Suprapubic skin (tissue), 4 donors: ENCODE measurements at regions not wholly inside any gene's neighbourhood (a gene's known extent, or its start where the extent isn't known, plus 50 kb on each side); places are given as distances from the start of the nearest gene placed in this dataset.

Experiments used
- DNase-seq, 2 donors: peaks; one replicate each; pipeline ENCODE4 v3.0.0-alpha.2; 2019; ENCODE audit warnings: low spot score in 2 of 2
- H3K27ac ChIP-seq: fragments of 200-600 bp; sonication (generic); one replicate; pipeline ENCODE4 v1.5.1; 2019
- H3K27me3 ChIP-seq: fragments of 200-600 bp; sonication (generic); one replicate; pipeline ENCODE4 v1.5.1; 2019
- H3K36me3 ChIP-seq: fragments of 200-600 bp; sonication (generic); one replicate; pipeline ENCODE4 v1.5.1; 2019
- H3K4me1 ChIP-seq: fragments of 200-600 bp; sonication (generic); one replicate; pipeline ENCODE4 v1.5.1; 2019
- H3K4me3 ChIP-seq: fragments of 200-600 bp; sonication (generic); one replicate; pipeline ENCODE4 v1.5.1; 2019; ENCODE audit warnings: mild to moderate bottlenecking
- H3K9me3 ChIP-seq: fragments of 200-600 bp; sonication (generic); one replicate; pipeline ENCODE4 v1.5.1; 2019
- EP300 ChIP-seq: sonication (generic); formaldehyde crosslinking; IDR thresholded peaks from one replicate; pipeline ENCODE4 v1.6.1; 2017; ENCODE audit warnings: antibody characterized with exemption
- POLR2A ChIP-seq, 2 donors: fragments of 450-650 bp; IDR thresholded peaks; one replicate each; pipeline ENCODE4 v1.6.1; 2017; ENCODE audit warnings: antibody characterized with exemption in 2 of 2, mild to moderate bottlenecking in 2 of 2, moderate library complexity in 2 of 2
- POLR2AphosphoS5 ChIP-seq, 3 donors: sonication (generic); formaldehyde crosslinking; IDR thresholded peaks; one replicate each; pipeline ENCODE4 v1.6.1; 2017; ENCODE audit warnings: antibody characterized with exemption in 3 of 3
- WGBS: methylation state at CpG from one replicate; pipeline ENCODE4 v1.1.5; 2018; 5-methylcytosine and 5-hydroxymethylcytosine counted together
- TF ChIP-seq, protein P1 (sequence below), 2 donors: fragments of 200-600 bp in 1 of 2; fragments of 450-650 bp in 1 of 2; sonication (generic) in 1 of 2; IDR thresholded peaks; one replicate each; pipeline ENCODE4 v1.5.1; 2016 to 2019; ENCODE audit warnings: antibody characterized with exemption in 2 of 2, mild to moderate bottlenecking in 1 of 2, moderate library complexity in 1 of 2

DNA sequence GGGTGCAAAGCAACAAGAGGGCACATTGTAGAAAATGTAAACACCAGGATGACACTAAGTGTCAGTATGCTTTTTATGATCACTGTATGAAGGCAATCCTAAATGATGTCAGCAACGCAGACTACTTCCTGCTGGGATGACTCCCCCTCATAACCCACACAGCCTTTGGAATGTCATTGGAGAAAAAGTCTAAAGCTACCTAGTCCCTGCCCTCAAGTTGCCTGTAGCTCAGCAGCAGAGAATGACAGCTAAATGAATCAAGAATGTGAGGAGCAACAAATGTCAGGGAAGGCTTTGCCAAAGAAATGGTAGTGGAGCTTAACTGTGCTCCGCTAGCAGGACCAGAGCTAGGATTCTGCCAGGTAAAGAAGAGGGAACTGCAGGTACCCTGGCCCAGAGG, 555.6 kb downstream of the CD83 start:
- no peak overlapping the region for H3K27ac ChIP-seq
- H3K4me3 ChIP-seq, result no peak overlapping the region
- no peaks in the 10 kb centered on the region for H3K36me3 ChIP-seq
- TF ChIP-seq POLR2A (IDR thresholded peaks at IDR 0.05), result no peak
- no peak for TF ChIP-seq EP300
- TF ChIP-seq POLR2AphosphoS5 (IDR thresholded peaks at IDR 0.05), result no peak
- TF ChIP-seq, protein P1, sequence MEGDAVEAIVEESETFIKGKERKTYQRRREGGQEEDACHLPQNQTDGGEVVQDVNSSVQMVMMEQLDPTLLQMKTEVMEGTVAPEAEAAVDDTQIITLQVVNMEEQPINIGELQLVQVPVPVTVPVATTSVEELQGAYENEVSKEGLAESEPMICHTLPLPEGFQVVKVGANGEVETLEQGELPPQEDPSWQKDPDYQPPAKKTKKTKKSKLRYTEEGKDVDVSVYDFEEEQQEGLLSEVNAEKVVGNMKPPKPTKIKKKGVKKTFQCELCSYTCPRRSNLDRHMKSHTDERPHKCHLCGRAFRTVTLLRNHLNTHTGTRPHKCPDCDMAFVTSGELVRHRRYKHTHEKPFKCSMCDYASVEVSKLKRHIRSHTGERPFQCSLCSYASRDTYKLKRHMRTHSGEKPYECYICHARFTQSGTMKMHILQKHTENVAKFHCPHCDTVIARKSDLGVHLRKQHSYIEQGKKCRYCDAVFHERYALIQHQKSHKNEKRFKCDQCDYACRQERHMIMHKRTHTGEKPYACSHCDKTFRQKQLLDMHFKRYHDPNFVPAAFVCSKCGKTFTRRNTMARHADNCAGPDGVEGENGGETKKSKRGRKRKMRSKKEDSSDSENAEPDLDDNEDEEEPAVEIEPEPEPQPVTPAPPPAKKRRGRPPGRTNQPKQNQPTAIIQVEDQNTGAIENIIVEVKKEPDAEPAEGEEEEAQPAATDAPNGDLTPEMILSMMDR (IDR thresholded peaks at IDR 0.05), result no peak
- no peaks in the 10 kb centered on the region for H3K9me3 ChIP-seq
- WGBS, result 98% methylated on average over 2 of the region's 2 CpGs
- no peaks in the 10 kb centered on the region for H3K27me3 ChIP-seq
- no peak for DNase-seq
- peaks cover 6% of the 10 kb centered on the region for H3K4me1 ChIP-seq

DNA sequence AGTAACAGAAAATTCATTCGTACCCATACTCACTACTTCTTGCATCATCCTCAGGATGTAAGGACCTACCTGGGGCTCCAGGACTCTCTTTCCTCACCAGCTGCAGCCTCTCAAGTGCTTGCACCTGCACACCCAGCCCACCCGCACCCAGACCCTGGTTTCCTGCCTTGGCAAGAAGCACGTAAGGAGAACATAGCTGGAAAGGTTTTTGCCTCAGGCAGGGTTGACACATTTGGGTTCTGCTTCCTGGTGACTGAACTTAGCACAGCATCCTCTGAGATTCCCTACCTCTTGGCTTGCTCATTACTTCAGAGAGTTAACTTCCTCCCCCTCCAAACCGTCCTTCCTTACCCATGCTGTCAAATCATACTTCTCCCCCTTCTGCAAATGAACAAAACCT, 556.9 kb downstream of the CD83 start:
- Histone ChIP-seq H3K4me3 (no peak overlapping the region), H3K4me1 (peaks cover 6% of the 10 kb centered on the region), H3K27me3 (no peaks in the 10 kb centered on the region), H3K9me3 (no peaks in the 10 kb centered on the region), H3K27ac (no peak overlapping the region), H3K36me3 (no peaks in the 10 kb centered on the region)
- TF ChIP-seq POLR2A (IDR thresholded peaks at IDR 0.05) (no peak), POLR2AphosphoS5 (IDR thresholded peaks at IDR 0.05) (no peak), EP300 (no peak)
- TF ChIP-seq, protein P1 (IDR thresholded peaks at IDR 0.05), result no peak
- no peak for DNase-seq
- 86% methylated on average over 4 of the region's 4 CpGs for WGBS

DNA sequence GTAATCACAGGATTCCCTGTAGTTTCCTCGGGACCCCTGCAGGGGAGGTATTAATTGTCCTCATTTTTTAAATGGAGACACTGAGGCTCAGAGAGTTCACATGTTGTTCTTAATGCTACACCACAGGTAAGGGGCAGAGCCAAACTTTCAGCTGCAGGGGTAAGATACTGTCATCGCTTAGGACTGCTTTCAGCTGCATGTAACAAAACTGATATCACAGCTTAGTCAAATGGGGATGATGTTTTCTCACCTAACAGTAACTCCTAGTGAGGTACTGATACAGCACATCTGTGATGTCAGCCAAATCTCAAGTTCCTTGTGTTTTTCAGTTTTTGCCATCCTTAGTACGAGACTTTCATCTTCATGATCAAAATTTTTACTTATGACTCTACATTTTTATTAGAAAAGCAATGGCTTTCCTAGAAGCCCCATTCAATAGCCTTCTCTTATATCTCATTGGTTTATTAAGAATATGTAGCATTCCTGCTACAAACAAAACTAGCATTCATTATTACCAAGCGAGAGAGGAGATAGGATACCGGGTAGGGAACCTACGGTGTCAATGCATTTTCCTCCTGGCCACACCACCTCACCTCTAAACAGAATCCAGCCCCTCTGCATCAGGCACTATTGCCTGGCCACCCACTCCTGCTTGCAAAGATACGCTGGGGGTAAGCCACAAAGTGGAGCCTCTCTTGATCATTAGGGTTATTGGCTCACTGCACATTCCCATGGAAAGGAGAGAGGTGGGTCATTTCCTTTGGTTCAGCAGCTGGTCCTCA, 557.5 kb downstream of the CD83 start:
- H3K4me1 ChIP-seq, result peaks cover 6% of the 10 kb centered on the region
- no peak for TF ChIP-seq POLR2A (IDR thresholded peaks at IDR 0.05)
- TF ChIP-seq, protein P1 (IDR thresholded peaks at IDR 0.05), result no peak
- no peak for TF ChIP-seq EP300
- no peak for TF ChIP-seq POLR2AphosphoS5 (IDR thresholded peaks at IDR 0.05)
- H3K27ac ChIP-seq, result no peak overlapping the region
- H3K36me3 ChIP-seq, result no peaks in the 10 kb centered on the region
- H3K4me3 ChIP-seq, result no peak overlapping the region
- DNase-seq, result no peak
- no peaks in the 10 kb centered on the region for H3K27me3 ChIP-seq
- WGBS, result 96% methylated on average over 7 of the region's 7 CpGs
- H3K9me3 ChIP-seq, result no peaks in the 10 kb centered on the region

DNA sequence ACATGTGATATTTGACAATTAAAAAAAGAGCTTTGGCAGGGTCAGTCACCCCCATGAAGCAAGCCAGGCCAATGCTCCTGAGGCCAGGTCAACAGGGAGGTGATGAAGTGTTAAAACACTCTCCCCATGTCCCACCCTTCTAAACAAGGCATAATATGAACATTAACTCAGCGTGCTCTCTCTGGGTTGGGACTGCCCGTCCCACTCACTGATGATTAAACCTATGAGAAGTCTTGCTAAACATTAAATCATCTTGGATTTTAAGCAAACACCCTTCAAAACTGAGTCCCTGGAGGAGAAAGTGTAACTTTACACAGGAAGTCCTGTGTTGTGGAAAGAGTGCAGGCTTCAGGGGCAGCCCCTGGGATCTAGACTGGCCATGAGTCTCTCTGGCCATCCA, 558.5 kb downstream of the CD83 start:
- TF ChIP-seq POLR2AphosphoS5 (IDR thresholded peaks at IDR 0.05) (no peak), POLR2A (IDR thresholded peaks at IDR 0.05) (no peak), EP300 (no peak)
- TF ChIP-seq, protein P1 (IDR thresholded peaks at IDR 0.05), result no peak
- DNase-seq, result no peak
- H3K36me3 ChIP-seq, result no peaks in the 10 kb centered on the region
- H3K9me3 ChIP-seq, result no peaks in the 10 kb centered on the region
- 89% methylated on average over 2 of the region's 2 CpGs for WGBS
- H3K27me3 ChIP-seq, result no peaks in the 10 kb centered on the region
- peaks cover 1% of the 10 kb centered on the region for H3K4me1 ChIP-seq
- H3K27ac ChIP-seq, result no peak overlapping the region
- H3K4me3 ChIP-seq, result no peak overlapping the region

DNA sequence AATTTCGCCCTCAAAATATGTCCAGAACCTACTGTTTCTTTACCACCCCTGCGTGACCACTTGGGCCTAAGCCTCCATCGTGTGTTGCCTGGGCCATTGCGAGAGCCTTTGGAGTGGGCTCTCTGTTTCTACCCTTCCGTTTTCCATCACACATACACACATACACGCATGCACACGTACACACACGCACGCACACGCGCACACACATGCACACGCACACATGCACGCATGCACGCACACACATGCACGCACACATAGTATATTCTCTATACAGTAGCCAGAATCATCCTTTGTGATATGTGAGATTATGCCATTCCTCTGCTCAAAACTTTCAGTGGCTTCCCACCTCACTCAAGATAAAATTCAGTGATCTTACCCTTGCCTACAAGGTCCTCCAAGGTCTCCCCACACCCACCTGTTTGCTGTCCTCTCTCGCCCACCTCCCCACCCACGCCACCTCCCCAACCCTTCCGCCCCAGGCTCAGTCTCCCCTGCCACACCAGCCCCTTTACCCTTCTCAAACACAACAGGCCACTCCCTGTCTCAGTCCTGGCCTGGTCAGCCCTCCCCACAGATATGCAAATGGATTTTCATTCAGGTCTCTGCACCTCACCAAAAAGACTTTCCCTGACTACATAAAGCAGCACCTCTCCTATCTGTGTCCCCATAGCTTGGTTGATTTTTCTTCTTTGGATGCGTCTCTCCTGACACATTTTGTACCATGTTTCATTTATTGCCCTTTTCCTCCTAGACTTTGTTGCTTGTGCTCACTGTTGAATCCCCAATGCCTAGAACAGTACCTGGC, 559.6 kb downstream of the CD83 start:
- no peak for TF ChIP-seq EP300
- no peak for TF ChIP-seq POLR2A (IDR thresholded peaks at IDR 0.05)
- no peak for TF ChIP-seq POLR2AphosphoS5 (IDR thresholded peaks at IDR 0.05)
- no peak for DNase-seq
- no peaks in the 10 kb centered on the region for H3K27me3 ChIP-seq
- H3K9me3 ChIP-seq, result no peaks in the 10 kb centered on the region
- no peaks in the 10 kb centered on the region for H3K36me3 ChIP-seq
- no peak overlapping the region for H3K4me3 ChIP-seq
- H3K27ac ChIP-seq, result no peak overlapping the region
- WGBS, result 95% methylated on average over 19 of the region's 19 CpGs
- no peaks in the 10 kb centered on the region for H3K4me1 ChIP-seq
